ENCODE measurements at regions not wholly inside any gene's neighbourhood (a gene's known extent, or its start where the extent isn't known, plus 50 kb on each side); places are given as distances from the start of the nearest gene placed in this dataset.

- TF ChIP-seq CTCF (IDR thresholded peaks at IDR 0.05) (no peak), EZH2 (IDR thresholded peaks at IDR 0.05) (no peak)
Observed at GRCh38 chr3:102715030-102715697, 280.3 kb downstream of the ZPLD1 start.

Measured in neural progenitor cell (in vitro differentiated cells).